22Rv1 (cell line): ENCODE measurements at regions not wholly inside any gene's neighbourhood (a gene's known extent, or its start where the extent isn't known, plus 50 kb on each side); places are given as distances from the start of the nearest gene placed in this dataset.

ENCODE experiments used
- H3K27ac ChIP-seq: fragments of 450-650 bp; 2 replicates; pipeline ENCODE4 v1.5.1; 2017
- ZFX ChIP-seq: fragments of 450-650 bp; IDR thresholded peaks from 2 replicates; pipeline ENCODE4 v1.6.1; 2017; ENCODE audit warnings: antibody characterized with exemption, borderline replicate concordance
- TF ChIP-seq, protein P1 (sequence below): fragments of 450-650 bp; IDR thresholded peaks from 2 replicates; pipeline ENCODE4 v1.5.1; 2017; ENCODE audit warnings: mild to moderate bottlenecking

- TF ChIP-seq ZFX = no peak
- TF ChIP-seq, protein P1, sequence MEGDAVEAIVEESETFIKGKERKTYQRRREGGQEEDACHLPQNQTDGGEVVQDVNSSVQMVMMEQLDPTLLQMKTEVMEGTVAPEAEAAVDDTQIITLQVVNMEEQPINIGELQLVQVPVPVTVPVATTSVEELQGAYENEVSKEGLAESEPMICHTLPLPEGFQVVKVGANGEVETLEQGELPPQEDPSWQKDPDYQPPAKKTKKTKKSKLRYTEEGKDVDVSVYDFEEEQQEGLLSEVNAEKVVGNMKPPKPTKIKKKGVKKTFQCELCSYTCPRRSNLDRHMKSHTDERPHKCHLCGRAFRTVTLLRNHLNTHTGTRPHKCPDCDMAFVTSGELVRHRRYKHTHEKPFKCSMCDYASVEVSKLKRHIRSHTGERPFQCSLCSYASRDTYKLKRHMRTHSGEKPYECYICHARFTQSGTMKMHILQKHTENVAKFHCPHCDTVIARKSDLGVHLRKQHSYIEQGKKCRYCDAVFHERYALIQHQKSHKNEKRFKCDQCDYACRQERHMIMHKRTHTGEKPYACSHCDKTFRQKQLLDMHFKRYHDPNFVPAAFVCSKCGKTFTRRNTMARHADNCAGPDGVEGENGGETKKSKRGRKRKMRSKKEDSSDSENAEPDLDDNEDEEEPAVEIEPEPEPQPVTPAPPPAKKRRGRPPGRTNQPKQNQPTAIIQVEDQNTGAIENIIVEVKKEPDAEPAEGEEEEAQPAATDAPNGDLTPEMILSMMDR = no peak
- no peak overlapping the region for H3K27ac ChIP-seq
Observed at GRCh38 chr2:105634198-105634597, 110.5 kb upstream of the NCK2 start.

DNA sequence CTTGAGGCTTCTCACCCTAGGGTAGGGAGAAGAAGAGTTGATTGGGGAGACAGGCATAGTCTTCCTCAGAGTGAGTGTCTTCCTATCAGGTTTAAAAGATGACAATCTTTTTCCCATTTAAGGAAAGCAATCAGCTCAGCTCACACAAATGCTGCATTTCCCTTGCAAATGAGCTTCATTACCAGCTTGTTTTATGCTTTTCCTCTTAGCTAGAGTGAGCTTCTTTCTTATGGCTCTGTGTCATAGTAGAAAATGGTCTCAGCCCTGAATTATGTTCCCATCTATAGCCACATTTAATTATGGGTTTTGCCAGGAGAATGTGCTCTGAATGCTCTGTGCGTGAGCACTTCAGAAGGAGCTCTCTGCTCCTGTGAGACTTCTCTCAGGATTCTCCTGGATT, 112.8 kb upstream of the NCK2 start:
- TF ChIP-seq ZFX = no peak
- TF ChIP-seq, protein P1 = no peak
- no peak overlapping the region for H3K27ac ChIP-seq

DNA sequence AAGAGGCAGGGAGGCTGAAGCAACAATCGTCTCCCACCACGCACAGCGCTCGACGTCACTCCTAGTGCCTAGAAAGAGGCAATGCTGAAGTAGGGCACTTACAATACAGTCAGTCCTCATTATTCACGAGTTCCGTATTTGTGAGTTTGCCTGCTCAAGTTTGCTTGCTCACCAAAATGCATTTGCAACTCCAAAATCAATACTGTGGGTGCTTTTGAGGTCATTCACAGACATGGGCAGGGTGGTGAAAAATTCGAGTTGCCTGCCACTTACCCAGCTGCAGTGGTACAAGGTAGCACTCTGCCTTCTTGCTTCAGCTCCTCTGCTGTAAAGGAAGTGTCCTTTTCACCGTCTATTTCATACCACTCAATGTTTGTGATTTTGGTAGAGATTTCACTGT, 113.7 kb upstream of the NCK2 start:
- TF ChIP-seq, protein P1 = no peak
- TF ChIP-seq ZFX = no peak
- no peak overlapping the region for H3K27ac ChIP-seq

DNA sequence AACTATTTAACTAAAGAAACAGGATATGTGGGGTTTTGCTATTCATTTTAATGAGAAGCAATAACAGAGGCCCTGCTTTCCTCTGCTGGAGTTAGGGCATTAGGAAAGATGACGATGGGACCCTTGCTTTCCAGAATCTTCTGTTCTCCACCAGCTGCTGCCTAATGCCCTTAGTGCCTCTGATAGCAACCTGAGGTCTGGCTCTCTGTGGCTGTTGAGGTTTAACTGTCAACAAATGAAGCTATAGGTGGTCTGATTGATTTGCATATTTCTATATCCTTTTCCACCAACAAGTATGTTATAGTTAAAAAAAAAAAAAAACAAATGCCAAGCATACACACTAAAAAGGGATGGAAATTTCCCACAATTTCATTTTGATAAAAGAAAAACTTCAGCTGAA, 115.1 kb upstream of the NCK2 start:
- TF ChIP-seq, protein P1 = no peak
- TF ChIP-seq ZFX = no peak
- H3K27ac ChIP-seq = no peak overlapping the region

- no peak overlapping the region for H3K27ac ChIP-seq
- no peak for TF ChIP-seq ZFX
- TF ChIP-seq, protein P1 = no peak
Observed at GRCh38 chr2:105627534-105627933, 117.2 kb upstream of the NCK2 start.

GRCh38 chr2:105626966-105627340, 117.8 kb upstream of the NCK2 start:
- TF ChIP-seq, protein P1 = no peak
- no peak for TF ChIP-seq ZFX
- H3K27ac ChIP-seq = no peak overlapping the region

DNA sequence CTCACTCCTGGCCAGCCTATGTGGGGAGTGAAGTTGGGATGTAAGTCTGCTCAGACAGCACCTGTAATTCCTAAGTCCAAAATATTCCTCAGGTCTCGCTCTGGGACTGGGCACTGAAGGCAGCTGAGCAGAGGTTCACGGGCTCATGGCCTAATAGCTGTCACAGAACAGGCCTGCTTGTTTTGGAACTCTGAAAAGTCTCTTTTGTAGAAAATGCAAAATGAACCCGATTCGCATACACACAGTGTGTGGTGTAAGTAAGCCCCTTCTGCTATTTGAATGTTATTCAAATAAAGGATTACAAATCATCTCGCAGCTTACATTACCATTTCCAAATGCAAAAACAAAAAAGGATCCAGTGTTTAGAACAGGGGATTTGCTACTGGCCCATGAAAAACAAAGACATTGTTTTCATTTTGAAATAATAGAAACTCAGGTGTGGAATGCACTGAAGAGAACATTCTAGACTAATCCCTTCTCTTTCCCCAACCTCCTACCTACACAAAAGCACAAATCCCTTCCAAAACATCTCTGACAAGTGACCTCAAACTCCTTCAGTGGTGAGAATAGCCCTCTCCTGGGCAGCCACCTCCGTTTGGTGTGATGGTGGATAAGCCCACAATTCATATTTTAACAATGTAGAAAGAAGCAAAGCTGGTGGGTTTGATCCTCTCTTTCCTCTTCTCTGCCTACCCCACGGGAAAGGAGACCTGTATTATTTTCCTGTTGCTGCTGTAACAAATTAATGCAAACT, 118.3 kb upstream of the NCK2 start:
- no peak for TF ChIP-seq ZFX
- TF ChIP-seq, protein P1 = no peak

More for the DNA sequence above, 118.3 kb upstream of the NCK2 start:
- H3K27ac ChIP-seq = no peak overlapping the region
